K562 (cell line): ENCODE measurements at regions not wholly inside any gene's neighbourhood (a gene's known extent, or its start where the extent isn't known, plus 50 kb on each side); places are given as distances from the start of the nearest gene placed in this dataset.

Experiments
- ATAC-seq: fragments of 200-7000 bp; cut with Tn5 transposase; 3 replicates; pipeline ENCODE4 v1.9.1; 2020; ENCODE audit warnings: moderate library complexity
- BruUV-seq: library from RNA; stranded (reverse); fragments of 400-500 nt; replicated peaks from 2 replicates; lab custom pipeline; 2021; lab: Mats Ljungman, UMichigan
- CTCF ChIA-PET: fragments of 300-600 bp; formaldehyde crosslinking; extraction: SDS; loops from one replicate; lab custom pipeline; 2021; ENCODE audit warnings: low intra/inter-chr PET ratio; lab: Yijun Ruan, JAX
- POLR2A ChIA-PET: fragments of 300-600, 350-650 bp; sonication (Branson Sonifier 250); formaldehyde crosslinking; extraction: SDS; loops from one replicate; lab custom pipeline; 2021; ENCODE audit warnings: antibody characterized with exemption, inconsistent platforms; lab: Yijun Ruan, JAX
- DNase-seq, 4 experiments: peaks; one replicate each; pipeline versions ENCODE4 v3.0.0 to v3.0.0-alpha.2; 2011 to 2018; ENCODE audit warnings: low spot score in 3 of 4, mixed read lengths in 3 of 4; ENCODE audit errors: extremely low read depth in 1 of 4
- FAIRE-seq: peaks from 2 replicates; lab custom pipeline; 2011; peaks lifted over from hg19 to GRCh38; lab: Jason Lieb, UNC
- H2AFZ ChIP-seq: 2 replicates; pipeline ENCODE4 v1.6.0; 2011; ENCODE audit warnings: low read depth, low read length, control low read depth, inconsistent platforms
- H3K27ac ChIP-seq: fragments of 200-600 bp; 3 replicates; pipeline ENCODE4 v1.8.0; 2011; ENCODE audit warnings: low read depth, mild to moderate bottlenecking, control low read depth, inconsistent platforms, low read length, moderate library complexity, mixed read lengths; ENCODE audit errors: extremely low read depth
- H3K27me3 ChIP-seq, 2 experiments: fragments of 300-600 bp in 1 of 2; 2 replicates in 1 of 2; 3 replicates in 1 of 2; pipeline versions ENCODE4 v1.6.0 to v1.8.0; 2011; ENCODE audit warnings: inconsistent platforms in 2 of 2, low read length in 2 of 2, mild to moderate bottlenecking in 1 of 2, mixed read lengths in 1 of 2, moderate library complexity in 1 of 2; ENCODE audit not compliant: control insufficient read depth in 2 of 2, insufficient read depth in 2 of 2
- H3K36me3 ChIP-seq: fragments of 300-600 bp; 3 replicates; pipeline ENCODE4 v1.8.0; 2011; ENCODE audit warnings: mild to moderate bottlenecking, low read length, inconsistent platforms; ENCODE audit not compliant: control insufficient read depth, insufficient read depth
- H3K4me1 ChIP-seq, 2 experiments: fragments of 200-600 bp in 1 of 2; replicated peaks in 1 of 2; 2 replicates in 1 of 2; 3 replicates in 1 of 2; pipeline versions ENCODE4 v1.5.1 to v1.8.0; 2011; ENCODE audit warnings: inconsistent platforms in 2 of 2, low read length in 2 of 2, mild to moderate bottlenecking in 1 of 2, mixed read lengths in 1 of 2, moderate library complexity in 1 of 2; ENCODE audit not compliant: control insufficient read depth in 2 of 2, insufficient read depth in 2 of 2
- H3K4me2 ChIP-seq: 2 replicates; pipeline ENCODE4 v1.6.1; 2011; ENCODE audit warnings: low read length, control low read depth, inconsistent platforms, mixed read lengths; ENCODE audit not compliant: insufficient read depth
- H3K4me3 ChIP-seq: fragments of 200-600 bp; sonication (generic), shearing (Covaris generic); 2 replicates; pipeline ENCODE4 v1.5.1; 2016; ENCODE audit warnings: control low read depth, inconsistent platforms
- H3K79me2 ChIP-seq: fragments of 200-600 bp; 3 replicates; pipeline ENCODE4 v1.8.0; 2011; ENCODE audit warnings: low read length, inconsistent platforms; ENCODE audit not compliant: control insufficient read depth, insufficient read depth
- H3K9ac ChIP-seq, 2 experiments: 2 replicates each; pipeline versions ENCODE4 v1.6.0 to v1.6.1; 2011; ENCODE audit warnings: low read depth in 2 of 2, low read length in 2 of 2, control low read depth in 1 of 2, inconsistent platforms in 1 of 2, mild to moderate bottlenecking in 1 of 2, mixed read lengths in 1 of 2; ENCODE audit not compliant: insufficient read depth in 1 of 2
- H3K9me1 ChIP-seq: one replicate; pipeline ENCODE4 v1.6.0; 2011; ENCODE audit warnings: inconsistent platforms, mild to moderate bottlenecking, low read length, moderate library complexity; ENCODE audit not compliant: control insufficient read depth, insufficient read depth
- H3K9me3 ChIP-seq: replicated peaks from 2 replicates; pipeline ENCODE4 v1.5.1; 2011; ENCODE audit warnings: low read depth, low read length, inconsistent platforms; ENCODE audit not compliant: control insufficient read depth, insufficient read depth
- H4K20me1 ChIP-seq: replicated peaks from 2 replicates; pipeline ENCODE4 v1.6.1; 2011; ENCODE audit warnings: low read length, inconsistent platforms, mixed read lengths; ENCODE audit not compliant: control insufficient read depth, insufficient read depth
- ARID2 ChIP-seq: fragments of 450-650 bp; IDR thresholded peaks from 2 replicates; pipeline ENCODE4 v1.6.1; 2017; ENCODE audit warnings: antibody characterized with exemption, mild to moderate bottlenecking
- BACH1 ChIP-seq: fragments of 200-800 bp; sonication (Bioruptor generic); IDR thresholded peaks from 2 replicates; pipeline ENCODE4 v1.6.1; 2016; ENCODE audit warnings: missing genetic modification characterization, missing compliant biosample characterization
- E2F1 ChIP-seq: sonication (generic); formaldehyde crosslinking; IDR thresholded peaks from 2 replicates; pipeline ENCODE4 v1.8.1; 2023; ENCODE audit warnings: mild to moderate bottlenecking, missing genetic modification reagents, moderate library complexity
- ETS2 ChIP-seq: IDR thresholded peaks from 2 replicates; pipeline ENCODE4 v1.6.1; 2016; ENCODE audit warnings: borderline replicate concordance, missing genetic modification characterization, mild to moderate bottlenecking, moderate library complexity, missing compliant biosample characterization; ENCODE audit not compliant: poor library complexity, severe bottlenecking
- ETV6 ChIP-seq, 3 experiments: fragments of 150-350 bp in 1 of 3; sonication (generic) in 1 of 3; formaldehyde crosslinking in 1 of 3; IDR thresholded peaks; 2 replicates each; pipeline versions ENCODE4 v1.6.1 to v1.8.0; 2014 to 2022; ENCODE audit warnings: borderline replicate concordance in 2 of 3, low read depth in 2 of 3, antibody characterized with exemption in 1 of 3, low read length in 1 of 3, mild to moderate bottlenecking in 1 of 3, missing genetic modification reagents in 1 of 3
- FUS ChIP-seq: fragments of 200-400 bp; formaldehyde crosslinking; optimal IDR thresholded peaks from 2 replicates; pipeline ENCODE3; 2017; ENCODE audit warnings: low read depth, low read length
- KAT8 ChIP-seq: fragments of 450-650 bp; IDR thresholded peaks from 2 replicates; pipeline ENCODE4 v1.6.1; 2016; ENCODE audit warnings: low read depth, mild to moderate bottlenecking
- MTA1 ChIP-seq: fragments of 450-650 bp; IDR thresholded peaks from 2 replicates; pipeline ENCODE4 v1.6.1; 2017; ENCODE audit warnings: borderline replicate concordance
- NFATC3 ChIP-seq: fragments of 450-650 bp; IDR thresholded peaks from 2 replicates; pipeline ENCODE4 v1.6.1; 2017; ENCODE audit warnings: mild to moderate bottlenecking
- PURB ChIP-seq: sonication (generic); formaldehyde crosslinking; IDR thresholded peaks from 2 replicates; pipeline ENCODE4 v1.9.0; 2021; ENCODE audit warnings: low read depth, mild to moderate bottlenecking, missing genetic modification reagents
- RAD21 ChIP-seq, 2 experiments: fragments of 250-450 bp in 1 of 2; fragments of 450-650 bp in 1 of 2; sonication (Bioruptor Pico) in 1 of 2; formaldehyde crosslinking in 1 of 2; IDR thresholded peaks in 1 of 2; conservative IDR thresholded peaks in 1 of 2; 2 replicates each; pipeline versions ENCODE4 v1.4.0 to v1.8.0; 2020 to 2022; ENCODE audit warnings: mild to moderate bottlenecking in 2 of 2, moderate library complexity in 1 of 2
- SRSF7 ChIP-seq: fragments of 200-400 bp; formaldehyde crosslinking; optimal IDR thresholded peaks from 2 replicates; pipeline ENCODE3; 2017; ENCODE audit warnings: mild to moderate bottlenecking, low read depth, low read length
- TBL1XR1 ChIP-seq, 2 experiments: IDR thresholded peaks; 2 replicates each; pipeline ENCODE4 v1.6.1; 2012; ENCODE audit warnings: improper control_type of control experiment in 2 of 2, low read length in 2 of 2, mild to moderate bottlenecking in 1 of 2
- ZBTB8A ChIP-seq: fragments of 450-650 bp; IDR thresholded peaks from 2 replicates; pipeline ENCODE4 v1.6.1; 2018; ENCODE audit warnings: mild to moderate bottlenecking, moderate library complexity; ENCODE audit not compliant: partially characterized antibody
- ZNF217 ChIP-seq: sonication (generic); formaldehyde crosslinking; IDR thresholded peaks from 2 replicates; pipeline ENCODE4 v1.8.0; 2022; ENCODE audit warnings: mild to moderate bottlenecking, missing genetic modification reagents
- ZNF57 ChIP-seq: fragments of 450-650 bp; formaldehyde crosslinking; IDR thresholded peaks from 2 replicates; pipeline ENCODE4 v1.4.0; 2020; ENCODE audit warnings: mild to moderate bottlenecking, moderate library complexity
- ZNF780A ChIP-seq: fragments of 250-450 bp; sonication (Bioruptor Pico); IDR thresholded peaks from 2 replicates; pipeline ENCODE4 v1.5.0; 2021; ENCODE audit warnings: mild to moderate bottlenecking
- WGBS: fragments of 100-300 bp; shearing (Covaris generic); methylation state at CpG from one replicate; pipeline ENCODE4 v1.1.6; 2016; ENCODE audit warnings: low coverage, mixed read lengths; ENCODE audit not compliant: insufficient coverage; ENCODE audit errors: missing lambda C conversion rate; 5-methylcytosine and 5-hydroxymethylcytosine counted together
- in situ Hi-C: fragments of 300-500 bp; cut with MboI; formaldehyde crosslinking; loops from 4 replicates; pipeline ENCODE4 v1.15.0; 2018; ENCODE audit warnings: inconsistent platforms, mixed read lengths
- intact Hi-C: fragments of 100-400 bp; cut with micrococcal nuclease; formaldehyde crosslinking; loops from 2 replicates; pipeline ENCODE4 v1.14.2; 2022
- TF ChIP-seq, protein P1 (sequence below), 2 experiments: fragments of 450-650 bp; conservative IDR thresholded peaks; 2 replicates each; pipeline ENCODE4 v1.6.1; 2017; ENCODE audit warnings: mild to moderate bottlenecking in 2 of 2, moderate library complexity in 2 of 2
- TF ChIP-seq, protein P2 (sequence below): fragments of 450-650 bp; IDR thresholded peaks from 2 replicates; pipeline ENCODE4 v1.7.0; 2016; ENCODE audit warnings: borderline replicate concordance

DNA sequence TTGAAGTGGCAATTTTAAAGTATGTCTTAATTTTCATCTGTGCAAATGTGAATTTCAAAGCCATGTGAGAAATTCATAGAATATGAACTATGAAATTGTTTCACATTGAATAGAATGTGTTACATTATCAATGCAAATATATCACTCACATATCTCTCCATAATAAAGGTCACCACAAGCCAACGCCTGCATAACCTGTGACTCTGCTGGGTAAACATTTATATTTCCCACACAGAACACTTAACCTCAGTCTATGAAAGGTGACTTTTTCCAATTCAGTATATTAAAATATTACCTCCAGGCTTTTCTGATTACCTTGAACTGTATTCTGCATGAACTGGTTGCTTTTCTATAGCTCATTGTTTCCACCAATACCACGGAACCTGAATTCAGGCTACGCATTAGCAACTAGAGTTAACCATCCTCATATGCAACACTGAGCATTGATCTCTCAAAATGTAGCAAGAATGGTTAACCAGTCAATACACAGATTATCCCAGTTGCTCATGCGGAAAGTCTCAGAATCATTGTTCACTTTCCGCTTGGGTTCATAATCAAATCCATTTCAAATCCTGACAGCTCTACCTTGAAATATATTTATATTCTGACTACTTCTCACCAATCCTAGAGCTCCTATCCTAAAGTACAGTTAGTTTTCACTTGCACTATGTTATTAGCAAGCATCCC, 126.6 kb upstream of the TYRP1 start:
- no peaks in the 10 kb centered on the region for H4K20me1 ChIP-seq
- H3K4me2 ChIP-seq, result no peak overlapping the region
- in situ Hi-C loops (no loop called here), intact Hi-C loops (no loop called here)
- no peaks in the 10 kb centered on the region for H3K9me1 ChIP-seq
- 8% methylated on average over 5 of the region's 5 CpGs for WGBS
- no peak overlapping the region for H3K9ac ChIP-seq
- no peak overlapping the region for H3K4me3 ChIP-seq
- DNase-seq, result no peak
- POLR2A ChIA-PET, result no interaction called here
- H3K27me3 ChIP-seq, result no peaks in the 10 kb centered on the region
- no peak for FAIRE-seq
- H3K4me1 ChIP-seq, result no peaks in the 10 kb centered on the region
- CTCF ChIA-PET, result no interaction called here
- H3K9me3 ChIP-seq, result no peaks in the 10 kb centered on the region
- BruUV-seq, result no TSS peak
- no peak overlapping the region for H3K27ac ChIP-seq
- H3K79me2 ChIP-seq, result no peaks in the 10 kb centered on the region
- H3K36me3 ChIP-seq, result no peaks in the 10 kb centered on the region
- TF ChIP-seq MTA1, result no peak
- TF ChIP-seq KAT8, result no peak
- TF ChIP-seq ZNF780A (CRISPR knock-in tag), result no peak
- TF ChIP-seq, protein P1, sequence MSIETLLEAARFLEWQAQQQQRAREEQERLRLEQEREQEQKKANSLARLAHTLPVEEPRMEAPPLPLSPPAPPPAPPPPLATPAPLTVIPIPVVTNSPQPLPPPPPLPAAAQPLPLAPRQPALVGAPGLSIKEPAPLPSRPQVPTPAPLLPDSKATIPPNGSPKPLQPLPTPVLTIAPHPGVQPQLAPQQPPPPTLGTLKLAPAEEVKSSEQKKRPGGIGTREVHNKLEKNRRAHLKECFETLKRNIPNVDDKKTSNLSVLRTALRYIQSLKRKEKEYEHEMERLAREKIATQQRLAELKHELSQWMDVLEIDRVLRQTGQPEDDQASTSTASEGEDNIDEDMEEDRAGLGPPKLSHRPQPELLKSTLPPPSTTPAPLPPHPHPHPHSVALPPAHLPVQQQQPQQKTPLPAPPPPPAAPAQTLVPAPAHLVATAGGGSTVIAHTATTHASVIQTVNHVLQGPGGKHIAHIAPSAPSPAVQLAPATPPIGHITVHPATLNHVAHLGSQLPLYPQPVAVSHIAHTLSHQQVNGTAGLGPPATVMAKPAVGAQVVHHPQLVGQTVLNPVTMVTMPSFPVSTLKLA (conservative IDR thresholded peaks at IDR 0.05), result no peak
- TF ChIP-seq RAD21 (CRISPR knock-in tag; conservative IDR thresholded peaks at IDR 0.05 in 1 of 2, IDR thresholded peaks at IDR 0.05 in 1 of 2), result no peak
- TF ChIP-seq ZNF57 (CRISPR knock-in tag), result no peak
- no peak for TF ChIP-seq ZNF217
- no peak for TF ChIP-seq E2F1 (CRISPR knock-in tag)
- TF ChIP-seq ZBTB8A, result no peak
- TF ChIP-seq TBL1XR1 (IDR thresholded peaks at IDR 0.05; ENCODE audit: low read length in 2 of 2), result no peak
- TF ChIP-seq ETV6 (IDR thresholded peaks at IDR 0.05; ENCODE audit: borderline replicate concordance in 1 of 2, low read depth in 2 of 2, low read length in 1 of 2), result no peak
- TF ChIP-seq ETV6 (CRISPR knock-in tag; IDR thresholded peaks at IDR 0.05; ENCODE audit: borderline replicate concordance), result no peak
- TF ChIP-seq PURB, result no peak
- TF ChIP-seq NFATC3, result no peak
- TF ChIP-seq, protein P2, sequence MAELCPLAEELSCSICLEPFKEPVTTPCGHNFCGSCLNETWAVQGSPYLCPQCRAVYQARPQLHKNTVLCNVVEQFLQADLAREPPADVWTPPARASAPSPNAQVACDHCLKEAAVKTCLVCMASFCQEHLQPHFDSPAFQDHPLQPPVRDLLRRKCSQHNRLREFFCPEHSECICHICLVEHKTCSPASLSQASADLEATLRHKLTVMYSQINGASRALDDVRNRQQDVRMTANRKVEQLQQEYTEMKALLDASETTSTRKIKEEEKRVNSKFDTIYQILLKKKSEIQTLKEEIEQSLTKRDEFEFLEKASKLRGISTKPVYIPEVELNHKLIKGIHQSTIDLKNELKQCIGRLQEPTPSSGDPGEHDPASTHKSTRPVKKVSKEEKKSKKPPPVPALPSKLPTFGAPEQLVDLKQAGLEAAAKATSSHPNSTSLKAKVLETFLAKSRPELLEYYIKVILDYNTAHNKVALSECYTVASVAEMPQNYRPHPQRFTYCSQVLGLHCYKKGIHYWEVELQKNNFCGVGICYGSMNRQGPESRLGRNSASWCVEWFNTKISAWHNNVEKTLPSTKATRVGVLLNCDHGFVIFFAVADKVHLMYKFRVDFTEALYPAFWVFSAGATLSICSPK, result no peak
- no peak for TF ChIP-seq BACH1 (tag)
- TF ChIP-seq ARID2, result no peak
- TF ChIP-seq SRSF7, result no peak
- no peak for TF ChIP-seq FUS
- TF ChIP-seq ETS2 (tag), result no peak
- H2AFZ ChIP-seq, result no peak overlapping the region
- no peak for ATAC-seq
